ENCODE measurements at regions not wholly inside any gene's neighbourhood (a gene's known extent, or its start where the extent isn't known, plus 50 kb on each side); places are given as distances from the start of the nearest gene placed in this dataset.

GRCh38 chr5:68116868-68117411 lies 98.6 kb upstream of the PIK3R1 start:
- TF ChIP-seq, protein P1, sequence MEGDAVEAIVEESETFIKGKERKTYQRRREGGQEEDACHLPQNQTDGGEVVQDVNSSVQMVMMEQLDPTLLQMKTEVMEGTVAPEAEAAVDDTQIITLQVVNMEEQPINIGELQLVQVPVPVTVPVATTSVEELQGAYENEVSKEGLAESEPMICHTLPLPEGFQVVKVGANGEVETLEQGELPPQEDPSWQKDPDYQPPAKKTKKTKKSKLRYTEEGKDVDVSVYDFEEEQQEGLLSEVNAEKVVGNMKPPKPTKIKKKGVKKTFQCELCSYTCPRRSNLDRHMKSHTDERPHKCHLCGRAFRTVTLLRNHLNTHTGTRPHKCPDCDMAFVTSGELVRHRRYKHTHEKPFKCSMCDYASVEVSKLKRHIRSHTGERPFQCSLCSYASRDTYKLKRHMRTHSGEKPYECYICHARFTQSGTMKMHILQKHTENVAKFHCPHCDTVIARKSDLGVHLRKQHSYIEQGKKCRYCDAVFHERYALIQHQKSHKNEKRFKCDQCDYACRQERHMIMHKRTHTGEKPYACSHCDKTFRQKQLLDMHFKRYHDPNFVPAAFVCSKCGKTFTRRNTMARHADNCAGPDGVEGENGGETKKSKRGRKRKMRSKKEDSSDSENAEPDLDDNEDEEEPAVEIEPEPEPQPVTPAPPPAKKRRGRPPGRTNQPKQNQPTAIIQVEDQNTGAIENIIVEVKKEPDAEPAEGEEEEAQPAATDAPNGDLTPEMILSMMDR (IDR thresholded peaks at IDR 0.05): no peak
- TF ChIP-seq POLR2A (IDR thresholded peaks at IDR 0.05) (no peak), EP300 (IDR thresholded peaks at IDR 0.05) (no peak)
